GM18907 (cell line): ENCODE measurements at regions not wholly inside any gene's neighbourhood (a gene's known extent, or its start where the extent isn't known, plus 50 kb on each side); places are given as distances from the start of the nearest gene placed in this dataset.

Experiments
- ATAC-seq: cut with Tn5 transposase; IDR thresholded peaks from one replicate; pipeline ENCODE4 v1.9.1; 2021; ENCODE audit warnings: mild to moderate bottlenecking, moderate library complexity; ENCODE audit not compliant: unreplicated experiment

GRCh38 chr4:11534623-11535302 is 106.1 kb upstream of the HS3ST1 start:
- ATAC-seq: no peak

DNA sequence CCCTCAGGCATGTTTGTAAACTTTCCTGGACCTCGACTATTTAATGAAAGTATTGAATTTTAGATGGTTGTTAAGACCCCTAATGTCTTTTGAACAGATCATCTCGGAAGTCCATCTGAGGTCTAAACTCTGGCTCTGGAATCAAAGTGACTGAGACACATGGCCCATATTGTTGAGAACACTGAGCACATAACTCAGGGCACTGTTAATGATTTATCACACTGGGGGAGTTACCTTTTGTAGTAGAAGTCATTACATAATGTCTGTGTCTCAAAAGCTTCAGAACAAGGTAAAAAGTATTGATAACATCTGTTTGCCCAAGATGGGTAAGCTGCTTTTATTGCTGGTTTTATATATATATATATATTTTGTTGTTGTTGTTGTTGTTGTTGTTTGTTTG is 103.4 kb upstream of the HS3ST1 start:
- ATAC-seq: no peak

DNA sequence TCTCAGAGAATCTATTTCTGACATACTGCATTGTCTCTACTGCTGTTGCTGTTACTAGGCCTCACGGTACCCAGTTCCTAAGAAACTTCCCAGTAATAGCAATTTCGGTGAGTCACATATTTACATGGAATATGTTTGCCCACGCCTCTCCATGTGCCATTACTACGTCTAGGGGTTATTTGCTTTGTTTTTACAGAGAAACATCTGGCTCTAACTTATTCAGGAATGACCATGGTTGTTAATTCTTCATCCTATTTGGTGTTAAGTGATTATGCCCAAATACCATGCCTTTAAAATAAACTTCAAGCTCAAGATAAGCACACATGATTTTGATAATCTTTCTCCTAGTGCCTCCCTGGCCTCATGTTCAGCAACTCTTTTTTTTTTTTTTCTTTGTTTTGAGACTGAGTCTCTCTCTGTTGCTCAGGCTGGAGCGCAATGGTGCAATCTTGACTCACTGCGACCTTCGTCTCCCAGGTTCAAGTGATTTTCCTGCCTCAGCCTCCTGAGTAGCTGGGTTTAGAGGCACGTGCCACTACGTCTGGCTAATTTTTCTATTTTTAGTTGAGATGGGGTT is 101.0 kb upstream of the HS3ST1 start:
- no peak for ATAC-seq

DNA sequence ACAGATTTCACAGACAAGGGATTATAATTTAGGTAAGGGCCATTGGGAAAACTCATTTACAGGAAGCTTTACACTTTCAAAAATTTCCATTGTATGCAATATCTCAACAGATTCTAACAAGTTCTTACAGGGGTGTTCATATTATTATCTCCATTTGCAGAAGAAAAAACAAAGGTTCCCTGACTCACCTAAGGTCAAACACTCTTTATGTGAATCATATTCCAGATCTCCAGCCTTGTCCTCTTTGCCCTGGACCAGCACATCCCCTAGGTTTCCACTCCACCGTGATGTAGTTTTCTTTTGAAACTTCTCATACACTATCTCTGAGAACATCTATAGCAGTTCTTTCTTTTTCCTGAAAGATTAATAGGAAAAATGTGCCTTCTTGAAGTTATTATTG is 96.4 kb upstream of the HS3ST1 start:
- ATAC-seq: no peak

GRCh38 chr4:11518754-11519153 is 90.1 kb upstream of the HS3ST1 start:
- no peak for ATAC-seq

DNA sequence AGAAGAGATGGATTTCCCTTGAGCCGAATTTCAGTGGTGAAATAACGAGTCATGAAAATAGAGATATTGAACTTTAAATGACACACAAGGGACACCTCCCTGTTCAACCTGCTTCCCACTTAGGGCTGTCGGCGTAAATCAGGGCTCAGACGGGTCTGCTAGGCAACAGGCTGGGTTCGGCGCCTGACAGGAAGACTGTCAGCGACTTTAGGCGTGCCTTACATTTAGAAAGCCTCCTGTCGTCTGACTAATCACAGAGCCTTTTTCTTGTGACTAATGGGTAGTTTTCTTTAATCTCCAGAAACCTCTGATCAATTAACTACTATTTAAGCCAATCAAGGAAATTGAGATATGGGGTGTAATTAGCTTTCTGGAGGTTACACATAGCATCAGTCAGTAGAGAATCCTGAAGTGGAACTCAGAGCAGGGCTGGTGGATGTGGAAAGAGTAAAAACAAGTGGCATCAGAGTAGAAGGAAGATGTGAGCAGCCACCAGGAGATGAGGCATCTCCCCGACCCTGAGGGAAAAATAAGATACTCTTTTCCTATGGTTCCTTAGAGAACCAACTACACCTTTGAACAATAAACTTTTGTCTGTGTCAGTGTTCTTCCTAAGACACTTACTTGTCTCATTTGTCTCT is 86.2 kb upstream of the HS3ST1 start:
- no peak for ATAC-seq

DNA sequence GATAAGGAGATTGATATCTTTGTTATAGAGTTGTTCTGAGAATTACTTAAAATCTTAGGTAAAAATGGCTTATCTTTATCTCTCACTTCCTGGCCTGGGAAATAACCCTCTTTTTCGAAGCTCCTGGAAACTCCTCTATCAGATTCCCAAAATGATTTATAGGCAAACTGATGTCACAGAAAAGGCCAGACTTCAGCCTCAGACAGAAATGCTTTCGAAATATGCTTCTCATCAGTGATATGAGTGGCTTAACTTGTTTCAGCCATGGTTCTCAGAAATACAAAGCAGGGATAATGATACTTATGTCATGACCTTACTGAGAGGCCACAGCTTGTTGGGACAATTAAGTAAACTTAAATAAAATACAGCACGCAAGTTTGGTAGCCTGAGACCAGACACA is 85.3 kb upstream of the HS3ST1 start:
- ATAC-seq: no peak

DNA sequence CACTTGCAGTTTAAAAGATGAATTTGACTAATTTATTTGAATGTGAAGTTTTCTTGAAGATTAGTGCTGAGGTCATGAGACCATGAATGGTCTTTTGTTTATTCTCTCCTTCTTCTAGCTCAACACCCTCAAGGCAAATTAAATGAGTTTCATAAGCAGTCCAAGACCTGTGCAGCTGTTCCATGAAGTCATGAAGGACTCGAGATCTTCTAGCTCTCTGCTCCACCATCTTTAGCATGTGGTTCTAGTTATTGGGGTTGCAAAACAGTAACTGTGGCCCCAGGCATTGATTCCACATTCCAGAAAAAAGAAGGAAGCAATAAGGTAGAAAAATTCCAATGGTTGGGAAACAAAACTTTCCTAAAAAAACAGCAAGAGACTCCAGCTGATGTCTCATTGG is 84.2 kb upstream of the HS3ST1 start:
- no peak for ATAC-seq

- no peak for ATAC-seq
Observed at GRCh38 chr4:11511321-11511720, 82.6 kb upstream of the HS3ST1 start.

- no peak for ATAC-seq
Observed at GRCh38 chr4:11507920-11508319, 79.2 kb upstream of the HS3ST1 start.

GRCh38 chr4:11506194-11506593 is 77.5 kb upstream of the HS3ST1 start:
- no peak for ATAC-seq

DNA sequence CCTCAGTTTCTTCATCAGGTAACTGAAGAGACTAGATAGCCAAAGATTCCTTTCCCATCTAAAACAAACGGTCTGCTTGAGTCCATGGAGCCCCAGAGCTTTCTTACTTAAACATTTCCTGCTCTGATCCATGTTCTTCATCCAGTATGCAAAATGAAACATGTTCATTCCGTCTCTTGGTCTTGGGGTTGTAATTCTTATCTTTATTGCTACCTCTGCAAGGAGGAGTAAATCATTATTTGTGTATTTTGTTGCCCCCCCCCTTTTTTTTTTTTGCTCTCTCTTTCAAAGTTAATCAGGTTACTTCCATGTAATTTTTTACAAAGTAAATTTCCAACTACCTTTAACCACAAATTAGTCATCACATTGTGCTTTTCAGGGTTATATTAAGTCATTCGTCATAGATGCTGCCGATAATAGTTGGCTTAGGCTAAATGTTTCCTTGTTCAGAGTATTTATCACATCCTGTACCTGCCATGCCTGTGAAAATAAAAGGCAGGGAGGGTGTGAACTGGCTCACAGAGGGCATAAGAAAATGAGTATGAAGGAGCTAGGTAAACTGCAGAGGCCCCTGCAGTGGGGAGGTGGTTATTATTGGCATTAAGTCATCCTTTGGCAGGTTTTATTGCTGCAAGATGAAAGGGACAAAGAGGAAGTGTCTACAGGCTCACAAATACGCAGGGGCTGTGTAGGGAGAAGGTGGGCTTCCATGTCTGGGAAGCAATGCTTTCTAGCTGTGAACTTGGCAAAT is 76.7 kb upstream of the HS3ST1 start:
- ATAC-seq: no peak

DNA sequence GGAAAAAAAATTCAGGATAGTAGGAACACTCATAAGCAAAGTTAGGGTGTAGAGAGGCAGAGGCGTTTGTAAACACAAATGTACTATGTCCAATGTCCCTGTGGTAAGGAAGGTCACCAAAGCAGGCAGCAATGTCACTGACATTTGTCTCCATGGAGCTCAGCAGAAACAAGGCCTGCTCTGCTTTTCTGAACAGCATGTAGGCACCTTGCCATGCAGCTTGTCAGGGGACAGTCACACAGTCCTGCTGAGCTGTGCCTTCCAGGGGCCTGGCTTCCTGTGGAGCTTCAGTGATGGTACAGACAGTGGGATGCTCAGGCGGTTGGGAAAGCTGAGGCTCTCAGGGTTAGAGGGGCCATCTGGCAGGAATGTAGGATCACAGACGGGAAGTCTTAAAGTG is 74.5 kb upstream of the HS3ST1 start:
- ATAC-seq: no peak

- ATAC-seq: no peak
Observed at GRCh38 chr4:11497972-11498371, 69.3 kb upstream of the HS3ST1 start.

DNA sequence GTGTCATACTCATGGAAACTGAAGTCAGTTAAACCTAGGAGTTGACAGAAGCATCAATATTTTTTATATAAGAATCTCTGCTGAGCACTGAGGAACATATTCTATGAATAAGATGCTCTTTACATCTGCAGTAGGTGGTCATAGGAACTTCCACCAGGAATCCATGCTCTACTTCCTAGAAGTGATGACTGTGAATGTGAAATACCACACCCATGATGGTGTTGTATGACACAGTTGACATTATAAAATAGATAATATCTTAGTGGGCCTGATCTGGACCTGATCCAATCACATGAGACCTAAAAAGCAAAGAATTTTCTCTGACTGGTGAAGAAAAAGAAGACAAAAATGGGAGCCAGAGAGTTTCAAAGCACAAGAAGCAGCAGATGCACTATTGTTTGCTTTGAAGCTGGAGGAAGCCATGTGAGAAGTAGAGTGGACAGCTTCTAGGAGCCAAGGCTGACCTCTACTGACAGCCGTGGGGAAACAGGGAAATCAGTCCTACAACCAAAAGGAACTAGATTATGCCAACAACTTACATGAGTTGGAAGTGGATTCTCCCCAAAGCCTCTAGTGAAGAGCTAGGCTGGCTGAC is 68.6 kb upstream of the HS3ST1 start:
- ATAC-seq: no peak

DNA sequence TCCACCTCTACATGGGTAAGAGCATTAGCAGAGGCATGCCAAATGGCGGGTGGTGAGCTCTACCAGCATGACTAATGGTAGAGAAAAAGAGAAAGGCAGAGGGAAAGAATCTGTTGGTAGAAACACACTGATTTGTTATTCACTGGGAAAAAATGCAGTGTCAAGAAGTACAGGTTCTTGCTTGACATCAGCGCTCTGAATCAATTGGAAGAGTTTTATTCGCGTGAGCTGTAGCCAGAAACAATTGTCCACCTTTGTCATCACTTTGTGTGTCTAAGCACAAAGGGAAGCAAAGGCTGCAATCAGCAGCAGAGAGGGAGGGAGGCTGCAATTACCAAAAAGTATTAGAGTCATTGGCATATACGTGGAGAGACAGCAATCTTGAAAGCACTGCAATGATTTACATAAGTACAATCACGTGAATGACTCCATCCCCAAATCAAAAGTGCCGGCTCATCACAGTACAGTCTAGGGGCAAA is 67.7 kb upstream of the HS3ST1 start:
- ATAC-seq: no peak

GRCh38 chr4:11495818-11496217 is 67.1 kb upstream of the HS3ST1 start:
- ATAC-seq: no peak

DNA sequence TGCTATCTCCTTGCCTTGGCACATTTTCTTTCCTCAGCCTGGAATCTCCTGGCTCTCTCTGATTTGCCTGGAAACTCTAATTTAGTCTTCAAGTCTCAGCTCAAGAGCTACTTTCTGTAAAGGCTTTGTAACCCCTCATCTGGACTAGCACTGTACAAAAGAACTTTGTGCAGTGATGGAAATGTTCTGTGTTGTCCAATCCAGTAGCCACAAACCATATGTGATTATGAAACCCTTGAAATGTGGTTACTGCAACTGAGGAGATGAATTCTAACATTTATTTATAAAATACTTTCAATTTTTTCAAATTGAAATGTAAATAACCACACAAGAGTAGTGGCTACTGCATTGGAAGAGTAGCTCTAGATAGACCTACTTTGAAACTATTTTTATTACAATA is 66.6 kb upstream of the HS3ST1 start:
- ATAC-seq: no peak

- no peak for ATAC-seq
Observed at GRCh38 chr4:11494232-11494631, 65.5 kb upstream of the HS3ST1 start.

DNA sequence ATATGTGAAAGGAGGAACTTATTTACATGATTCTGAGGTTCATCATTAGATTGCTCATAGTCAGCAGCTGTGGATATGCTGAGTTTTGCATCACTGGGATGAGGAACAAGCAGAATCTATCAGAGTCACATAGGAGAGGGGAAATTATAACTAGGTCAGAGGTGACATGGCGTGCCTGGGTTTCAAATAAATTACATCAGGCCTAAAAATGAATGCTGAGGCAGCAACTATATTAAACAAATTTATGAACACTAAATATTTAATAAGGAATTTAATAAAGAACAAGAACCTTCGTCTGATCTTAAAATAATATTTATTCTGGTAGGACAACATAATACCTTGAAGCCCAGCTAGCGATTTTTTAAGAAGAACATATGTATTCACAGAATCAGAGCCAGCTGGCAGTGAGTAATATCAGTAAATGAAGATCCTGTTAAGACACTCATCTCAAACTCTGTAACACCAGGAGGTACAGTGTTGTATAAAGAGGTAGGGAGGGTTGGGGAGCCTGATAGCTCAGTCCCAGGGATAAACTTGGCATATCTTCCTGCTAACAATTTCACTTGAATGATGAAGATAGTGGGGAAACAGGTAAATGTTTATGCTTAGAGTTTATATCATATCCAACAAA is 60.9 kb upstream of the HS3ST1 start:
- ATAC-seq: no peak
